ENCODE measurements at regions not wholly inside any gene's neighbourhood (a gene's known extent, or its start where the extent isn't known, plus 50 kb on each side); places are given as distances from the start of the nearest gene placed in this dataset.

GRCh38 chr6:94414041-94414440 is 994.7 kb upstream of the EPHA7 start (continued):
- TF ChIP-seq HMGXB3 (CRISPR knock-in tag; IDR thresholded peaks at IDR 0.05; ENCODE audit: borderline replicate concordance) (no peak), ARID3A (IDR thresholded peaks at IDR 0.05; ENCODE audit: low read depth, low read length) (no peak), PREB (CRISPR knock-in tag; IDR thresholded peaks at IDR 0.05) (no peak), ATF5 (CRISPR knock-in tag; IDR thresholded peaks at IDR 0.05; ENCODE audit: low read depth) (no peak), ZBTB40 (IDR thresholded peaks at IDR 0.05) (no peak), ZBTB40 (CRISPR knock-in tag; IDR thresholded peaks at IDR 0.05) (no peak), NR2F2 (IDR thresholded peaks at IDR 0.05; ENCODE audit: borderline replicate concordance, low read depth) (no peak), NFE2 (CRISPR knock-in tag; IDR thresholded peaks at IDR 0.05) (no peak)

Data from HepG2 (cell line).